ENCODE measurements at regions not wholly inside any gene's neighbourhood (a gene's known extent, or its start where the extent isn't known, plus 50 kb on each side); places are given as distances from the start of the nearest gene placed in this dataset.

- no peak for DNase-seq
These were observed 316.8 kb downstream of the PIK3C3 start for GRCh38 chr18:42271647-42272414.

- DNase-seq, result no peak
These were observed 319.6 kb downstream of the PIK3C3 start for GRCh38 chr18:42274488-42275137.

GRCh38 chr18:42275138-42275535, 320.1 kb downstream of the PIK3C3 start:
- no peak for DNase-seq

DNA sequence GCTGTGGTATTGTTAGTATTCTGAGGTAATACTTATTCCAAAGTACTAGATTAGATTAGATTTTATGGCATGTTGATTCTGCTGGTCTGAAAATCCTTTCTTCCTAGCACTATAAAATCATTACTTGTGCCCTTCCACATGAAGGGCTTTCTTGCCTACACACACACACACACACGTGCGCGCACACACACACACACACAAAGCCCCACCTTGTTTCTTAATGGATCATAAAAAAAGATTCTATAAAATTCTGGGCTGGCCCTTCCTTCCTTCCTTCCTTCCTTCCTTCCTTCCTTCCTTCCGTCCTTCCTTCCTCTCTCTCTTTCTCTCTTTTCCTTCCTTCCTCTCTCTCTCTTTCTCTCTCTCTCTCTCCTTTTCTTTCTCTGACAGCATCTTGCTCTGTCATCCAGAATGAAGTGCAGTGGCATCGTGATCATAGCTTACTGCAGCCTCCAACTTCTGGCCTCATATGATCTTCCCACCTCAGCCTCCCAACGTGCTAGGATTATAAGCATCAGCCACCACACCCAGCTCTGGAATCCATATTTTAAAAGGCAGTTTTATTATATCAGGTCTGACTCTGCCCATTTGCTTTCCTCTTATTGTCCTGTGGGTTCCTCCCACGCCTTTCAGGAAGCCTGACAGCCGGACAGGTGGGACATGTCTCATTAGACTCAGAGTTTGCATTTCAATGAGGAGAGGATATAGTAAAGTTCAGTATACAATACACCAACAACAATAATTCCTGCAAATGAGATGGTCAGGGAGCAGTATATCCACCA, 321.1 kb downstream of the PIK3C3 start:
- no peak for DNase-seq

DNA sequence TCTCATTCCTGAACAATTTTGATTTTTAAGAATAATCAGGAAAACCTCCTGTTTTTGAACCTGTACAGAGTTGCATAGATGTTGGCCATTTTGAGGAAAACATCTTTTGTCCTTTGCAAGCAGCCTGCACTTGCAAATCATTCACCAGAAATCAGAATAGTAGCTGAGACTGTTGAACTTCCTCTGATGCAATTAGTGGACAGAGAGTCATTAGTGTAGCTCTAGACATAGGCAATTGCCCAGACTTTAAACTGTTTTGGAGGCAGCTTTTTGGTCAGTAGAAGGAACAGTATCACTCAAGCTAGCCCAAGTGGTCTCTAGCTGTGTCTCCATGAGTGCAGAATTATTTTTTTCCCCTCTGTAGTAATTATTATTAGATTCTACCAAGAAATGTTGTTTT, 326.1 kb downstream of the PIK3C3 start:
- DNase-seq, result no peak

DNA sequence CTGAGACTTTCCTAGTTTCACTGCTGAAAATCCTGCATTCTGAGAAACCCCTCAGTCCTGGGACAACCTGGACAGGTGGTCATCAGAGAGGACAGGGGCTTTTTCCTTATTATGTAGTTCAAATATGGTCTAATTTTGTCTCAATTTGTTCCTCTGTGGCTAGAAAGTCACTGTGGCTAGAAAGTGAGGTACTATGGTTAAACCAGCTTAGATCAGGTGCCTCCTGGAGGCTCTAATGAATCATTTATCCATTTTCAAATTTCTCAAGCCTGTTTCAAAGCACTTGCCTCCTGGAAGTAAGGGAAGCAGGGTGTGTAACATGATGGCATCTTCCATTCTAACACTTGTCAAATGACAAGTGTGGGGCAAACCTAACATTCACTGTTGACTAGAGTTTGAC, 326.8 kb downstream of the PIK3C3 start:
- no peak for DNase-seq

GRCh38 chr18:42287047-42287446, 332.0 kb downstream of the PIK3C3 start:
- DNase-seq, result no peak

DNA sequence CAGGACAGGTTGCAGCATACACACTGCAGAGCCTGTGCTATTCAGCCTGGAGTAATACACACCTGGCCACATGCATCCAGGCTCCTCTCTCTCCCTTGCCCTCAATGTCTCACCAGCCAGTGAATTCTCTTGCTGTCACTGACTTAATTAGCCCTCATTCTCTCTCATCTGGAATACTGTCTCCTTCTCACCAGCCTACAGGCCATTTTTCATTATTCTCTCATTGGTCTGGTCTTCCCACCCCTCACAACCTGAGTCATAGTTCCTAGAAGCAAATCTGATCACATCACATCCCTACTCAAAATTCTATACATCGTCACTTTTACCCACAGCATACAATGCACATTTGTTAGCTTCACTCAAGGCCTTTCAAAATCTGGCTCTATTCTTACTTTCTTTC, 333.1 kb downstream of the PIK3C3 start:
- DNase-seq, result no peak

DNA sequence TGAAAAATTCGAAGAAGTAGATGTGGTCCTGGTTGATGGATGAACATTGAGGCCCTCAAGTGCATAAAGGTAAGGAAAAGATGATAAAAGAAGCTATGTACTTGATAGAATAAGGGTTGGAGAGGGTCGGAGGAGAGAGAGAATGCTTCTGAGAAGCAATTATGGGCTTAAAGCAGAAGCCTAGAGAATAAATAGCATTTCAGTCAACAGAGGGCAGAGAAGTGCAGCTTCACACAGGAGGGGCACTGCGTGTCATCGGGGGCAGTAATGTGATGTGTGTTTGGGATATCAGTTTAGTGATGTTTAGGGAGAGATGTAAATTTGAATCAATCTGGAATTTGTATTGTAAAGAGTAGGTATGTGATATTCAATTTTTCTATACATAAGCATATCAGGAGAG, 334.5 kb downstream of the PIK3C3 start:
- no peak for DNase-seq

DNA sequence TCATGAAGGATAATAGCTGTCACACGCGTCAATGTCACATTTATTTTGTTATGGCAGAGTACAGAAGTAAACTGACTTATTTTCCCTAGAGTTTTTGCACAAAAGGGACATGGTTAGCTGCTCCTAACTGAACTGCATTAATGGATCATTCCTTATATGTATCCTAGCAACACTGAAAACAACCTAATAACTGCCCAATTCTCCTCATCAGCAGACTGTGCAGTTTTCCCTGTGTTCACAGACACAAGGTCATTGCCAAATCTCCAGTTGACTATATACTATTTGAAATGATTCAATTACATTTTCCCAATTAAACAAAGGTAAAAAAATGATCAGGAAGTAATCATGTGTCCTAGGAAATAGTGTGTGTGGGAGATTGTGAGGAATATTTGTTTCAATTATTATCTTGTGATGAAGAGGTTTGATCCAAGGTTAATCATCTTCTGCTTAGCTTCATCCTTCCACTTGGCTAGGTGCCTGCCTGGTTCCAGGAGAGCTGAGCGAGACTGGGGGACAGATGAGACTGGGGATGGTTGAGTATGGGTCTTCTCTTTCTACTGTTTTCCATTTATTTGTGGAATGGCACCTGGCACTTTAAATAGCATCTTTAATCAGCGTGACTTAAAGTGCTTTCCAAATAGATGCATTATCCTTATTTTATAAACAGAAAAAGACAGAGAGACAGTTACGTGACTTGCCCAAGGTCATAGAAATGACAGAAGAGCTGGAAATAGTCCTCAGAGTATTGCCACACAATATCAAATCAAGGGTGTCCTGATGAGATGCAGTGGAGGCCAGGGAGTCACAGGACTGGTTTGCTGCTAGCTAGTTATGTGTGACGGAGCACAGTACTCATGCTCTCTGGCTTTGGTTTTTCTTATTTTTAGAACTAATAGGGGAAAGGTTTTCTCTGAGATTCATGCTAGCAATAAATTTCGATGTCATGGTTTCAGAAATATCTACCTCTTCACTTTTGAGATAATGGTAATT, 335.6 kb downstream of the PIK3C3 start:
- DNase-seq, result no peak

DNA sequence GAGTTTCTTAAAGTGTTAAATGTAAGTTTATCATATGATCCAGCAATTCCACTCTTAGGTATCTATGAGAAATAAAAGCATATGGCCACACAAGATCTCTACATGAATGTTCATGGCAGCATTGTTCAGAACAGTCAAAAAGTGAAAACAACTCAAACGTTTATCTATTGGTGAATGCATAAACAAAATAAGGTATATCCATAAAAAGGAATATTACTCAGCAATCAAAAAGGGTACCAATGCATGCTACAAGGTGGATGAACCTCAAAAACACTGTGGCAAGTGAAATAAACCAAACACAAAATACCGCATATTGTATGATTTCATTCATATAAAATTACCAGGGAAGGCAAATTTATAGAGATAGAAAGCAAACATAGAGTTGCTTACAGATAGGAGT, 337.6 kb downstream of the PIK3C3 start:
- DNase-seq, result no peak

DNA sequence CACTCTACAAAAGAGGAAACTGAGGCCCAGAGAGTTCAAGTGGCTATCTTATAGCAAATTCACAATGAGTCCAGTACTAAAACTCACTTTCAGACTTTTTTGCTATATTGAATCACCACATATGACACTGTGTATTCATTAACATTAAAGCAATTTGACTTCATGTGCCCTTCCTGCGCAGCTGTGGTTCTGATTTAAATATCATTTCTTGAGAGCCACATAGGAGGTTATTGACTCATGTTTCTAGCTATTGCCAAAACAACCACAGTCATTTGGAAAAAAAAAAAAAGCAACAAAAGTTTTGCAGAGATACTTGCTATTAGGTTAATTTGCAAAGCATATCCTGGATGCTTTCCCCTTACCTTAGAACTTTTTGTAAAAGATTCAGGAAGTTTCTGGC, 341.2 kb downstream of the PIK3C3 start:
- no peak for DNase-seq

GRCh38 chr18:42296723-42297122, 341.7 kb downstream of the PIK3C3 start:
- DNase-seq, result no peak

- DNase-seq, result peak; percentile 32
These were observed 344.0 kb downstream of the PIK3C3 start for GRCh38 chr18:42298759-42299675.

- DNase-seq, result no peak
These were observed 351.0 kb downstream of the PIK3C3 start for GRCh38 chr18:42305869-42306593.

- DNase-seq, result no peak
These were observed 351.6 kb downstream of the PIK3C3 start for GRCh38 chr18:42306594-42306980.

- no peak for DNase-seq
These were observed 355.9 kb downstream of the PIK3C3 start for GRCh38 chr18:42310956-42311355.

- DNase-seq, result no peak
These were observed 371.7 kb downstream of the PIK3C3 start for GRCh38 chr18:42326752-42327151.

- no peak for DNase-seq
These were observed 373.9 kb downstream of the PIK3C3 start for GRCh38 chr18:42328931-42329330.

DNA sequence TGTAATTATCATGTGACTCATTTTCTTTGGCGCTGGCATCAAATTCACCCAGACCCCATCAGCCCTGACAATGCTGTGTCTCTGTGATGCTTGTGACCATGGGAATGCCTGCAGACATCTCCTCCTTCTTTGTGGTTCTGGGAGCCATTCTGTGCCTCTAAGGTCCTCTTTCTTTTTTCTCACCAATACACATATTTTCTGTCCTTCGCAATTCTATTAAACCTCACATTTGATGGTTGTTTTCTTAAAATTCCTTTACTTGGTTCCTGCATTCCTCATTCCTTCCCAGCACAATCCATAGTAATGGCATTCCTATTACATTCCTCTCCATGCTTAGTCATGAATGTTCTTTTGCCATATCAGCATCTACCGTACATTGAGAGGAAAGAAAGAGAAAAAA, 375.3 kb downstream of the PIK3C3 start:
- DNase-seq, result no peak

GRCh38 chr18:42333558-42333957, 378.5 kb downstream of the PIK3C3 start:
- no peak for DNase-seq
